IMR-90 (cell line): ENCODE measurements at regions not wholly inside any gene's neighbourhood (a gene's known extent, or its start where the extent isn't known, plus 50 kb on each side); places are given as distances from the start of the nearest gene placed in this dataset.

Experiments used
- ATAC-seq: fragments of 200-7000 bp; cut with Tn5 transposase; 2 replicates; pipeline ENCODE4 v1.9.1; 2020; ENCODE audit warnings: low read depth, mild to moderate bottlenecking, moderate library complexity
- BruUV-seq: library from RNA; stranded (reverse); fragments of 400-500 nt; replicated peaks from 2 replicates; lab custom pipeline; 2021; lab: Mats Ljungman, UMichigan
- CTCF ChIA-PET: fragments of 300-600 bp; formaldehyde crosslinking; extraction: SDS; loops from one replicate; lab custom pipeline; 2021; ENCODE audit warnings: antibody characterized with exemption; lab: Yijun Ruan, JAX
- POLR2A ChIA-PET: fragments of 300-600 bp; sonication (Branson Sonifier 250); formaldehyde crosslinking; loops from one replicate; lab custom pipeline; 2022; ENCODE audit warnings: antibody characterized with exemption; ENCODE audit not compliant: unreplicated experiment; lab: Charles Lee
- DNase-seq: peaks from one replicate; pipeline ENCODE4 v3.0.0; 2013
- H2AFZ ChIP-seq: replicated peaks from 2 replicates; pipeline ENCODE3; 2013; ENCODE audit warnings: low read length, mild to moderate bottlenecking; ENCODE audit not compliant: poor library complexity
- H2AK5ac ChIP-seq: 2 replicates; pipeline ENCODE4 v1.6.1; 2013; ENCODE audit warnings: low read depth, low read length, inconsistent platforms
- H2AK9ac ChIP-seq: replicated peaks from 2 replicates; pipeline ENCODE3; 2013; ENCODE audit warnings: mild to moderate bottlenecking, low read depth, low read length, moderate library complexity; ENCODE audit not compliant: poor library complexity
- H2BK120ac ChIP-seq: 2 replicates; pipeline ENCODE4 v1.6.1; 2013; ENCODE audit warnings: low read depth, low read length, inconsistent platforms
- H2BK15ac ChIP-seq: 3 replicates; pipeline ENCODE4 v1.6.1; 2013; ENCODE audit warnings: low read depth, low read length, inconsistent platforms
- H2BK20ac ChIP-seq: 2 replicates; pipeline ENCODE4 v1.6.1; 2013; ENCODE audit warnings: low read depth, mild to moderate bottlenecking, inconsistent platforms, low read length, moderate library complexity
- H2BK5ac ChIP-seq: 2 replicates; pipeline ENCODE4 v1.6.1; 2013; ENCODE audit warnings: mild to moderate bottlenecking, low read depth, low read length, inconsistent platforms; ENCODE audit not compliant: poor library complexity, severe bottlenecking
- H3K14ac ChIP-seq: replicated peaks from 2 replicates; pipeline ENCODE4 v1.6.1; 2013; ENCODE audit warnings: low read depth, low read length, inconsistent platforms
- H3K18ac ChIP-seq: 2 replicates; pipeline ENCODE4 v1.6.1; 2013; ENCODE audit warnings: low read depth, low read length, control low read depth
- H3K23ac ChIP-seq: 2 replicates; pipeline ENCODE4 v1.6.1; 2013; ENCODE audit warnings: low read depth, low read length, inconsistent platforms
- H3K27ac ChIP-seq: 2 replicates; pipeline ENCODE4 v1.5.1; 2013; ENCODE audit warnings: mild to moderate bottlenecking, control low read depth, low read length; ENCODE audit not compliant: insufficient read depth
- H3K27me3 ChIP-seq: 2 replicates; pipeline ENCODE4 v1.6.1; 2013; ENCODE audit warnings: low read length; ENCODE audit not compliant: control insufficient read depth, insufficient read depth
- H3K36me3 ChIP-seq: 2 replicates; pipeline ENCODE4 v1.6.1; 2013; ENCODE audit warnings: low read length, mixed read lengths; ENCODE audit not compliant: control insufficient read depth, insufficient read depth
- H3K4ac ChIP-seq: 2 replicates; pipeline ENCODE4 v1.6.1; 2013; ENCODE audit warnings: low read depth, low read length, inconsistent platforms
- H3K4me1 ChIP-seq: 2 replicates; pipeline ENCODE4 v1.6.1; 2013; ENCODE audit warnings: low read length, mixed read lengths; ENCODE audit not compliant: control insufficient read depth, insufficient read depth
- H3K4me2 ChIP-seq: 2 replicates; pipeline ENCODE4 v1.6.1; 2013; ENCODE audit warnings: low read depth, mild to moderate bottlenecking, control low read depth, low read length, moderate library complexity
- H3K4me3 ChIP-seq: 2 replicates; pipeline ENCODE4 v1.5.1; 2013; ENCODE audit warnings: low read depth, mild to moderate bottlenecking, control low read depth, low read length, moderate library complexity; ENCODE audit not compliant: insufficient read depth
- H3K56ac ChIP-seq: 2 replicates; pipeline ENCODE4 v1.6.1; 2013; ENCODE audit warnings: low read length, inconsistent platforms; ENCODE audit not compliant: insufficient read depth; ENCODE audit errors: extremely low read depth
- H3K79me1 ChIP-seq, 2 experiments: 2 replicates each; pipeline ENCODE4 v1.6.1; 2013; ENCODE audit warnings: low read length in 2 of 2, inconsistent platforms in 1 of 2, low read depth in 1 of 2
- H3K9ac ChIP-seq: 2 replicates; pipeline ENCODE4 v1.6.1; 2013; ENCODE audit warnings: low read depth, low read length, control low read depth
- H3K9me1 ChIP-seq: 2 replicates; pipeline ENCODE4 v1.6.1; 2013; ENCODE audit warnings: low read length, inconsistent platforms; ENCODE audit not compliant: insufficient read depth
- H3K9me3 ChIP-seq: 2 replicates; pipeline ENCODE4 v1.6.1; 2013; ENCODE audit warnings: low read length; ENCODE audit not compliant: control insufficient read depth, insufficient read depth
- H4K20me1 ChIP-seq: 2 replicates; pipeline ENCODE4 v1.6.1; 2013; ENCODE audit warnings: low read length, inconsistent platforms; ENCODE audit not compliant: insufficient read depth
- H4K5ac ChIP-seq: 2 replicates; pipeline ENCODE4 v1.6.1; 2013; ENCODE audit warnings: mild to moderate bottlenecking, low read depth, low read length, control low read depth
- H4K8ac ChIP-seq, 2 experiments: 2 replicates each; pipeline ENCODE4 v1.6.1; 2013; ENCODE audit warnings: low read depth in 2 of 2, low read length in 2 of 2, control low read depth in 1 of 2, inconsistent platforms in 1 of 2
- H4K91ac ChIP-seq: 2 replicates; pipeline ENCODE4 v1.6.1; 2013; ENCODE audit warnings: low read depth, low read length, inconsistent platforms; ENCODE audit not compliant: insufficient read depth
- MAFK ChIP-seq: IDR thresholded peaks from 2 replicates; pipeline ENCODE4 v1.6.1; 2012; ENCODE audit warnings: low read depth, low read length, improper control_type of control experiment
- POLR2A ChIP-seq: IDR thresholded peaks from 2 replicates; pipeline ENCODE4 v1.6.1; 2012; ENCODE audit warnings: mild to moderate bottlenecking, low read depth, low read length
- SMC3 ChIP-seq: fragments of 150-350 bp; IDR thresholded peaks from 2 replicates; pipeline ENCODE4 v1.6.1; 2016; ENCODE audit warnings: low read depth, mild to moderate bottlenecking, antibody characterized with exemption, low read length, moderate library complexity
- WGBS, 2 experiments: methylation state at CpG; one replicate each; pipeline versions ENCODE4 v1.1.5 to v1.1.7; 2013; ENCODE audit warnings: missing lambda C conversion rate in 2 of 2; ENCODE audit not compliant: insufficient read length in 1 of 2; ENCODE audit errors: extremely low coverage in 2 of 2; 5-methylcytosine and 5-hydroxymethylcytosine counted together
- dilution Hi-C: fragments of 300-500 bp; cut with HindIII; formaldehyde crosslinking; loops from one replicate; pipeline ENCODE4 v1.14.3; 2018; ENCODE audit warnings: low sequenced_read_pairs; ENCODE audit not compliant: unreplicated experiment
- in situ Hi-C: fragments of 300-500 bp; cut with MboI; formaldehyde crosslinking; loops from 3 replicates; pipeline ENCODE4 v1.14.3; 2019; ENCODE audit warnings: low sequenced_read_pairs, inconsistent platforms, mixed read lengths
- intact Hi-C: fragments of 100-400 bp; cut with micrococcal nuclease; formaldehyde crosslinking; loops from 2 replicates; pipeline ENCODE4 v1.10.0; 2022
- TF ChIP-seq, protein P1 (sequence below): fragments of 150-350 bp; IDR thresholded peaks from 2 replicates; pipeline ENCODE4 v1.6.1; 2017; ENCODE audit warnings: mild to moderate bottlenecking, antibody characterized with exemption, low read length, low read depth

DNA sequence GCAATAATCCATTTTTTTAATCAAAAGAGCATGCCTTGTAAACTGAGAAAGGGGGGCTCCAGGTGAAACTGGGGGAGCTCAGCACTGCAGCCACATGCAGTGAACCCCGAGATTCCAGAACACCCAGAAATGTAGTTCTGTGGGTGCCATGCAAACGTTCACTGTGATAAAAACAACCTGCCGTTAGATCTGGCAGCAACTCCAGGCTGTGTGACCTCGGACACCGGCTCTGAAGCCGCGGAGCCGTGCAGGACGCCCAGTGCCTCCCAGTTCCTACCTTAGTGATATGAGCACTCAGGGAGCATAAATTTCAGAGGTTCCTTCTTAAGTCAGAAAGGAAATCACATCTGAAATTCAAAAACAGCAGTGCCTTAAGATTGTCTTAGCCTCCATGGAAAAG lies 85.4 kb upstream of the THBS2 start:
- H4K91ac ChIP-seq: no peak overlapping the region
- 90% methylated on average over 5 of the region's 9 CpGs; no CpG with 5 or more reads in 1 of the 2 experiments for WGBS, 2 experiments
- H3K4me1 ChIP-seq: no peaks in the 10 kb centered on the region
- H2BK5ac ChIP-seq: no peak overlapping the region
- POLR2A ChIA-PET: no interaction called here
- CTCF ChIA-PET: no interaction called here
- no peak overlapping the region for H2BK15ac ChIP-seq
- no peak overlapping the region for H2BK120ac ChIP-seq
- no peak overlapping the region for H3K27ac ChIP-seq
- no peak overlapping the region for H3K9ac ChIP-seq
- ATAC-seq: no peak
- no peak overlapping the region for H2AFZ ChIP-seq
- no peaks in the 10 kb centered on the region for H4K20me1 ChIP-seq
- no peak overlapping the region for H2AK5ac ChIP-seq
- no TSS peak for BruUV-seq
- H3K18ac ChIP-seq: no peak overlapping the region
- H3K9me3 ChIP-seq: 0 out of 2 replicates have a peak, but pooled peaks cover 2% of the 10 kb centered on the region
- H3K4me2 ChIP-seq: no peak overlapping the region
- H3K23ac ChIP-seq: no peak overlapping the region
- no peak overlapping the region for H3K14ac ChIP-seq
- no peaks in the 10 kb centered on the region for H3K36me3 ChIP-seq
- H3K56ac ChIP-seq: no peak overlapping the region
- TF ChIP-seq SMC3 (no peak), MAFK (no peak), POLR2A (no peak)
- TF ChIP-seq, protein P1, sequence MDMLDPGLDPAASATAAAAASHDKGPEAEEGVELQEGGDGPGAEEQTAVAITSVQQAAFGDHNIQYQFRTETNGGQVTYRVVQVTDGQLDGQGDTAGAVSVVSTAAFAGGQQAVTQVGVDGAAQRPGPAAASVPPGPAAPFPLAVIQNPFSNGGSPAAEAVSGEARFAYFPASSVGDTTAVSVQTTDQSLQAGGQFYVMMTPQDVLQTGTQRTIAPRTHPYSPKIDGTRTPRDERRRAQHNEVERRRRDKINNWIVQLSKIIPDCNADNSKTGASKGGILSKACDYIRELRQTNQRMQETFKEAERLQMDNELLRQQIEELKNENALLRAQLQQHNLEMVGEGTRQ: no peak
- in situ Hi-C loops (no loop called here), dilution Hi-C loops (no loop called here), intact Hi-C loops (no loop called here)
- no peak overlapping the region for H4K5ac ChIP-seq
- no peak overlapping the region for H3K4me3 ChIP-seq
- no peaks in the 10 kb centered on the region for H3K27me3 ChIP-seq
- no peak overlapping the region for H3K4ac ChIP-seq
- H2AK9ac ChIP-seq: no peak overlapping the region
- no peaks in the 10 kb centered on the region for H3K79me1 ChIP-seq
- no peak for DNase-seq
- H2BK20ac ChIP-seq: no peak overlapping the region
- H4K8ac ChIP-seq: no peak overlapping the region
- H3K9me1 ChIP-seq: no peaks in the 10 kb centered on the region
